MM.1S (cell line): ENCODE measurements at regions not wholly inside any gene's neighbourhood (a gene's known extent, or its start where the extent isn't known, plus 50 kb on each side); places are given as distances from the start of the nearest gene placed in this dataset.

Experiments used
- CTCF ChIP-seq: fragments of 300-600 bp; sonication (generic); IDR thresholded peaks from 2 replicates; pipeline ENCODE4 v1.5.1; 2016; ENCODE audit warnings: antibody characterized with exemption, low read length, mixed read lengths
- EZH2 ChIP-seq: fragments of 300-600 bp; sonication (generic); optimal IDR thresholded peaks from 2 replicates; pipeline ENCODE3; 2017; ENCODE audit warnings: low read depth, mild to moderate bottlenecking, antibody characterized with exemption, low read length, mixed read lengths
- EZH2phosphoT487 ChIP-seq: fragments of 300-600 bp; sonication (generic); IDR thresholded peaks from 2 replicates; pipeline ENCODE4 v1.6.1; 2018; ENCODE audit warnings: antibody characterized with exemption, low read length

GRCh38 chr3:10672422-10672821 lies 143.6 kb upstream of the SLC6A11 start:
- TF ChIP-seq EZH2, result no peak
- TF ChIP-seq CTCF, result no peak
- TF ChIP-seq EZH2phosphoT487, result no peak
